GM19455 (cell line): ENCODE measurements at regions not wholly inside any gene's neighbourhood (a gene's known extent, or its start where the extent isn't known, plus 50 kb on each side); places are given as distances from the start of the nearest gene placed in this dataset.

ENCODE experiments used
- ATAC-seq: cut with Tn5 transposase; IDR thresholded peaks from one replicate; pipeline ENCODE4 v1.9.1; 2021; ENCODE audit not compliant: unreplicated experiment

- no peak for ATAC-seq
Measured at GRCh38 chr13:105960326-105960725, 575.1 kb downstream of the EFNB2 start.

DNA sequence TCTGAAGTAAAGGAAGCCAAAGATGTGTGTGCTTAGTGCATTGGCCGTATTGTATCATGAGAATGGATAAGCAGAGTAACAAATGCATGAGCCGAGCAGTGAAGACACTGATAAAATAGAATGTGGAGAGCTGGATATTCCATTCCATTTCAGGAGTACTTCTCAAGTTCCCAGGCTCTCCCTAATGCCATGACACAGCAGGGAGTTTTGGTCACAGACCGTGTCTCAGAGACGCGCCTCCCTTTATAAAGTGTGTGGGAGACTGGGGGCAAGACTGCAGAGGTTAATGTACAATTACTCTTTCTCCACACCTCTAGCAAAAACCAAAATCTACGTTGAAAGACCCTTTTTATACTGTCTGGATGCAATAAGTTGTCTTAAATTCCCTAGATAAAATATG is 575.6 kb downstream of the EFNB2 start:
- ATAC-seq = no peak

GRCh38 chr13:105957769-105958438 is 577.6 kb downstream of the EFNB2 start:
- no peak for ATAC-seq

GRCh38 chr13:105956921-105957320 is 578.5 kb downstream of the EFNB2 start:
- no peak for ATAC-seq

- no peak for ATAC-seq
Measured at GRCh38 chr13:105952973-105953290, 582.5 kb downstream of the EFNB2 start.

DNA sequence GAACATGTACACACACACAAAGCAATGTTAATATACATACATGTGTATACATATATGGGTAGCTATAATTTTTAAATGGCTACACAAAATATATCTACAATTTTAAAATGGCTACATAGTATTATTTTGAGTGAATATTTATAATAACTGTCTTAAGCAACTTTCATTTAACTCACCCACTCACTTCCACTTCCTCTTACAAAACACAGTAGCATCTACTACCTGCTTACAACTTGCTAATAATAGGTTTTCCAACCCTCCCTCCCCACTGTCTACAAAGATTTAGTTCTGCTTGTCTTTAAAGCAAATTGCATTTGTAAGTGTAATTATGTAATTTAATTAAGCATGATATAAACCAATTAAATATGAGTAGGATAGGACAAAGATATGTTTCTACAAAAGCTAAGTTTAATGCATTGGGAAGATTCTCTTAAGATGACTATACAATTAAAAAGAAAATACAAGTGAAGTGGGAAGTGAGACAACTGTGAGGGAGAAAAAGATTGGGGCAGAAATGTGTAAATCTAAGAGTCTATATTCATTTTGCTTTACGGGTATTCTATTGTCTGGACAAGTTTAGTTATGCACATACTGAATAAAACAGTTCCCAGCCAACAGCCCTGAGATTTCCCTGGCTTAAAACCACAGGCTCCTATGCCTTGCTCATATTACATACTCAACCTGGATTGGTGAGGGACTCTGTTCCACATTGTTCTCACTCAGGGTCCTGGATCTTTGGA is 583.1 kb downstream of the EFNB2 start:
- no peak for ATAC-seq

- no peak for ATAC-seq
Measured at GRCh38 chr13:105948143-105948542, 587.3 kb downstream of the EFNB2 start.

- ATAC-seq = no peak
Measured at GRCh38 chr13:105940882-105941281, 594.6 kb downstream of the EFNB2 start.

- no peak for ATAC-seq
Measured at GRCh38 chr13:105937451-105937850, 598.0 kb downstream of the EFNB2 start.

DNA sequence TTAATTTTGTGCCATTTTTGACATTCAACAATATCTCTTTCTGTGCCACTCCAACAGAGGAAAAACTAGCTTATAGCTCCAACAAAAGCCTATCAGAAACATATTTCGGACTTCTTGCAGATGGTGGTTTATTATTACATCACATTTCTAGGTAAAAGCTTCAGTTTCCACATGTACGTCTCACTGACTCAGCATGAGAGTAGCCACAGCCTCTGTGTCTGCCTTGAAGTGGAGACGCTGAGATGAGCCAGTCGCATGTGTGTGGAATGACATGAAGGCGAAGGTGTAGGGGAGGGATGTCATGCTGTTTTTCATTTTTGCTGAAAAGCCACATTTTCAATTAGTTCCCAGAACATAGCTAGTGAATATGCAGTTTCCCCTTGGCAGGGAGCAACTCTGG is 598.6 kb downstream of the EFNB2 start:
- ATAC-seq = no peak

DNA sequence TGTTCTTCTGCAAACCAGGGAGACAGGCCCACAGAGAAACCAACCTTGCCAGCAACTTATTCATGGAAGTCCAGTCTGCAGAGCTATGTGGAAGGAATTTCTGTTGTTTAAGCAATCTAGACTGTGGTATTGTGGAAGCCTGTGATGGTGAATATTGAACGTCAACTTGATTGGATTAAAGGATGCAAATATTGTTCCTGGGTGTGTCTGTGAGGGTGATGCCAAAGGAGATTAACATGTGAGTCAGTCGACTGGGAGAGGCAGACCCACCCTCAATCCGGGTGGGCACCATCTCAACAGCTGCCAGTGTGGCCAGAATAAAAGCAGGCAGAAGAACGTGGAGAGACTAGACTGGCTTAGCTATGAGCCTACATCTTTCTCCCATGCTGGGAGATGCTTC is 606.0 kb downstream of the EFNB2 start:
- no peak for ATAC-seq

GRCh38 chr13:105928901-105929300 is 606.6 kb downstream of the EFNB2 start:
- ATAC-seq = no peak

DNA sequence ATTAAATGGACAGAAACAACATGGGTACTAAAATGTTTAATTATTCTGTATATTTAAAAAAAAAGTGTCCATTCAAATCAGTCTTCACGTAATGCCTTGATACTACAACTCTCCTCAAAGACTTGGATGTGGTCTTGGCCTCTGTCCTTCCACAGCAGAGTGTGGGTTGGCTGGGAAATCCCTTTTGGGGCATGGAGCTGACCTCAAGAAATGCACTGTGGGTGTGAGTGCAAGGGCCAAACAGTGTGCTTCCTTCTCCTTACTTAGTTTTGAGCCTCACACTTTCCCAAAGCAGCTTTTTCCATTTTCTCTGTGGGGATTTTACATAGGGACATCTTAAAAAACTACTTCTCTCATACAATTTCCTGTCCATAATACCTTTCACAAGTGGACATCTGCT is 607.4 kb downstream of the EFNB2 start:
- ATAC-seq = no peak

DNA sequence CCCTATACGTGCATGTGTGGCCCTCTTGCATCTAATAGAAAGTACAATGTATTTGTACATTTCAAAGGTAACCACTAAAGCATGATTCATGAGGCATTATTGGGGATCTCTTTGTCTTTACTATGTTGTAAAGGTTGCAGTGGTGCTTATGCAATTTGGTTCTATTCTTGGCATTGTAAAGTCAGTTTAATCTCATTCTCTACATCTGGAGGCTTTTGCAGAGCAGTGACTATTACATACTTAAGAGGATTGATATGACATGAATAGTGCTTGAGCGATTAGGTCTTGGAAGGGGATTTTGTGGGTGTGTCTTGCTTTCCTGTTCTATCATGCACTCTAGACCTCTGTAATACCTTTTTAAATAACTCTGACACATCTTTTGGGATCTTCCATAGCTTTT is 610.0 kb downstream of the EFNB2 start:
- no peak for ATAC-seq

DNA sequence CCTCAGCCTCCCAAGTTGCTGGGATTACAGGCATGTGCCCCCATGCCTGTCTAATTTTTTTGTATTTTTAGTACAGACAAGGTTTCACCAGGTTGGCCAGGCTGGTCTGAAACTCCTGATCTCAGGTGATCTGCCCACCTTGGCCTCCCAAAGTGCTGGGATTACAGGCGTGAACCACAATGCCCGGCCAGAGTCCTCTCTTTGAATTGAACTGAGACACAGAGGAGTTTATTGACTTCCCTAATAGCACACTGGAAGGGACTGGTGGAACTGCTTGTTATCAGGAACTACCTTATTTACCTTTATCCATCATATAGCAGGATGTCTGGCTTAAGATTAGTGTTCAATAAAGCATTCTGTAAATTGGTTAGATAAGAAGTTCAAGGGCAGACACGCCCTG is 613.8 kb downstream of the EFNB2 start:
- ATAC-seq = no peak

GRCh38 chr13:105920370-105920769 is 615.1 kb downstream of the EFNB2 start:
- ATAC-seq = no peak

- ATAC-seq = no peak
Measured at GRCh38 chr13:105918842-105919741, 616.4 kb downstream of the EFNB2 start.

DNA sequence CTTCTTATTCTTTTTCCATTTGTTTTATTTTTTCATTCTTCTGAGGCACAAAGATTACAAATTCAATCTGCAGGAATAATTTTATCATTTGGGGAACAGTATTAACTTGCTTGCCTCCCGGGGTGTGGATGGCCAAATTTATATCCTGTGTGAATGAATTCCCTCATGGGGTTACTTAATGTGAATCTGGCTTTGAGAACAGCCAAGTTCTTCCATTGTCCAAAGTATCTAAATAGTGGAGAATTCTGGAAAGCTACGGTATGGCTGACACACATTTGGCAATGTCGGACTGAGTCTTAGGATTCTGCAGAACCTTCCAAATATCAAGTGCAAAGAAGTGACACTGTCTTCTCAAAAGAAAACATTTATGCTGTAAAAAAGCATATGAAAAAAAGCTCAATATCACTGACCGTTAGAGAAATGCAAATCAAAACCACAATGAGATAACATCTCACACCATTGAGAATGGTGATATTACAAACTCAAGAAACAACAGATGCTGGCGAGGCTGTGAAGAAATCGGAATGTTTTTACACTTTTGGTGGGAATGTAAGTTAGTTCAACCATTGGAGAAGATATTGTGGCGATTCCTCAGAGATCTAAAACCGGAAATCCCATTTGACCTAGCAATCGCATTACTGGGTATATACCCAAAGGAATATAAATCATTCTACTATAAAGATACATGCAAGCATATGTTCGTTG is 620.2 kb downstream of the EFNB2 start:
- no peak for ATAC-seq

DNA sequence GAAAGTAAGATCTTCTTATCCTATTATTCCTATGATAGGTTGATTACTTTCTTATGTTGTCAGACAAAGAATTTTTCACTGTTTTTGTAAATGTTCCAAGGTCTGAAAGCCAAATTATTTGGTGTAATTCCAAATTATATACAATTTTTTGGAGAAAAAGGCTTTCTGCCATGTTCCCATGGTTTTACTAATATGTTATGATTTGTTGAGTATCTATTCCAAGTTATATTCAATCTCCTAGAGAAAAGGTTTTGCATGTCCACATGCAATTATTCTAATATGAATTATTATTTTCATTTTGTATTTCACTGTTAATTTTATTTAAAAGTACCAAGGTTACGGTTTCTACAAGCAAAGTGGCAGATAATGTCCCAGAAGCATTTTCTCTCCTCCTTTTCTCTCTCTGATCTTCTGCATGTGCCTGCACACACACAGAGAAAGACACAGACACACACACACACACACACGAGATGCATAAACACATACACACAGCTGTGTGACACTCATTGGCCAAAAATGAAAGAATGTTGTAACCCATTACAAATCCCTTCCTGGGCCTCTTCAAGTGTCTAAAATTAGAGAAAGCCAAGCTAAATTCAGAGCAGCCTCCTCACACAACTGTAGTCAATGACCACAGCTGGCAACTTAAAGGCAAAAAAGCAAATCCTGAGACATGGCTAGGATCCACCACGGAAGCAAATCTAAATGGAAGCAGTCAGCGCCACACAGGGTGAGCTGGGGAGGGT is 621.0 kb downstream of the EFNB2 start:
- ATAC-seq = no peak

GRCh38 chr13:105908586-105908985 is 626.9 kb downstream of the EFNB2 start:
- no peak for ATAC-seq
